ENCODE measurements at regions not wholly inside any gene's neighbourhood (a gene's known extent, or its start where the extent isn't known, plus 50 kb on each side); places are given as distances from the start of the nearest gene placed in this dataset.

GRCh38 chr3:103371411-103371810 lies 936.6 kb downstream of the ZPLD1 start:
- H3K9me3 Mint-ChIP-seq: no peaks in the 10 kb centered on the region
- no peaks in the 10 kb centered on the region for H3K23me2 ChIP-seq (ENCODE audit: insufficient read length, low read depth, low read length, poor library complexity, severe bottlenecking)
- no peak overlapping the region for H3K56ac ChIP-seq (ENCODE audit: insufficient read length, low read depth, low read length)
- H4K8ac ChIP-seq (replicated peaks; ENCODE audit: insufficient read length, low read depth, low read length): no peak overlapping the region
- no CpG with 5 or more reads among the region's 1 CpG for WGBS (ENCODE audit: extremely low coverage, insufficient read length, low lambda C conversion rate)
- no peak overlapping the region for H4K91ac ChIP-seq (ENCODE audit: insufficient read length, low read depth, low read length)
- H3K27ac ChIP-seq (ENCODE audit: insufficient read length, low read depth, low read length): no peak overlapping the region
- H2BK120ac ChIP-seq (ENCODE audit: low read depth, low read length, poor library complexity, severe bottlenecking): no peak overlapping the region
- no peaks in the 10 kb centered on the region for H3K4me1 ChIP-seq (ENCODE audit: insufficient read depth, low read length)
- no peak overlapping the region for H3K14ac ChIP-seq (ENCODE audit: insufficient read depth, low read length)
- H2AK5ac ChIP-seq (ENCODE audit: insufficient read length, low read length): no peak overlapping the region
- no peak overlapping the region for H2BK20ac ChIP-seq (ENCODE audit: low read depth, low read length, poor library complexity, severe bottlenecking)
- H3K79me1 ChIP-seq (ENCODE audit: insufficient read depth, low read depth, low read length, poor library complexity, severe bottlenecking): no peaks in the 10 kb centered on the region
- no peak for DNase-seq
- no peak overlapping the region for H3K4me2 ChIP-seq (ENCODE audit: insufficient read depth, insufficient read length, low read length)
- no peak overlapping the region for H3K9ac ChIP-seq (ENCODE audit: extremely low read depth, insufficient read length, low read length)
- no peak overlapping the region for H3K23ac ChIP-seq (ENCODE audit: insufficient read length, low read depth, low read length)
- no peaks in the 10 kb centered on the region for H3K36me3 Mint-ChIP-seq (ENCODE audit: insufficient read depth in 1 of 3, low read depth in 3 of 3)
- no peak overlapping the region for H2AFZ ChIP-seq (ENCODE audit: low read length)
- H4K20me1 ChIP-seq (ENCODE audit: control insufficient read depth, insufficient read depth, insufficient read length): no peaks in the 10 kb centered on the region
- H4K5ac ChIP-seq (ENCODE audit: insufficient read length, low read depth, low read length): no peak overlapping the region
- H3K9me3 ChIP-seq (ENCODE audit: control insufficient read depth, low read depth, low read length): no peaks in the 10 kb centered on the region
- H2BK12ac ChIP-seq (ENCODE audit: insufficient read length, low read depth, low read length): no peak overlapping the region
- no peak overlapping the region for H3K27ac Mint-ChIP-seq
- no peak overlapping the region for H3K4ac ChIP-seq (ENCODE audit: low read depth, low read length)
- H3K27me3 ChIP-seq (ENCODE audit: insufficient read depth, low read length): no peaks in the 10 kb centered on the region
- H2BK15ac ChIP-seq (ENCODE audit: low read depth, low read length): no peak overlapping the region
- no peak overlapping the region for H3K4me3 Mint-ChIP-seq
- TF ChIP-seq, protein P1, sequence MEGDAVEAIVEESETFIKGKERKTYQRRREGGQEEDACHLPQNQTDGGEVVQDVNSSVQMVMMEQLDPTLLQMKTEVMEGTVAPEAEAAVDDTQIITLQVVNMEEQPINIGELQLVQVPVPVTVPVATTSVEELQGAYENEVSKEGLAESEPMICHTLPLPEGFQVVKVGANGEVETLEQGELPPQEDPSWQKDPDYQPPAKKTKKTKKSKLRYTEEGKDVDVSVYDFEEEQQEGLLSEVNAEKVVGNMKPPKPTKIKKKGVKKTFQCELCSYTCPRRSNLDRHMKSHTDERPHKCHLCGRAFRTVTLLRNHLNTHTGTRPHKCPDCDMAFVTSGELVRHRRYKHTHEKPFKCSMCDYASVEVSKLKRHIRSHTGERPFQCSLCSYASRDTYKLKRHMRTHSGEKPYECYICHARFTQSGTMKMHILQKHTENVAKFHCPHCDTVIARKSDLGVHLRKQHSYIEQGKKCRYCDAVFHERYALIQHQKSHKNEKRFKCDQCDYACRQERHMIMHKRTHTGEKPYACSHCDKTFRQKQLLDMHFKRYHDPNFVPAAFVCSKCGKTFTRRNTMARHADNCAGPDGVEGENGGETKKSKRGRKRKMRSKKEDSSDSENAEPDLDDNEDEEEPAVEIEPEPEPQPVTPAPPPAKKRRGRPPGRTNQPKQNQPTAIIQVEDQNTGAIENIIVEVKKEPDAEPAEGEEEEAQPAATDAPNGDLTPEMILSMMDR (conservative IDR thresholded peaks at IDR 0.05): no peak
- H3K18ac ChIP-seq (ENCODE audit: insufficient read length, low read depth, low read length): no peak overlapping the region
- no peaks in the 10 kb centered on the region for H3K4me1 Mint-ChIP-seq
- no peak overlapping the region for H2BK5ac ChIP-seq (ENCODE audit: insufficient read length, low read length)
- no peaks in the 10 kb centered on the region for H3K79me2 ChIP-seq (ENCODE audit: insufficient read depth, low read length)
- H3T11ph ChIP-seq (ENCODE audit: low read length): no peak overlapping the region
- no peaks in the 10 kb centered on the region for H3K27me3 Mint-ChIP-seq (ENCODE audit: low read depth)
